ENCODE measurements at regions not wholly inside any gene's neighbourhood (a gene's known extent, or its start where the extent isn't known, plus 50 kb on each side); places are given as distances from the start of the nearest gene placed in this dataset.

DNA sequence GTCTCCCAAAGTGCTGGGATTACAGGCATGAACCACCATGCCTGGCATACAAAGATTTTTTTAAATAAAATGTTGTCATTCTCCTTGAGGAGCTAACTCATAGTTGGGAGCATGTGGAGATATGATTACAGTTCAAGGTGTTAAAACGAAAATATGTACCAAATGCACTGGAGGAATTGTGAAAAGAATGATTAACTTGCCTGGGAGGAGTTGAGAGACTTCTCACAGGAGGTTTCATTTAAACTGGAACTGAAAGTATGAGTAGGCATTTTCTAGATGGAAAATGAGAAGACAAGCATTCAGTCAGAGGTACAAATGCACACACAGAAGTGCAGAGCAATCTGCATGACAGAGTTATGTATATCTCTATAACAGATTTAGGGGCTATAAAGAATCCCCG is 126.6 kb upstream of the PDE1A start:
- Histone ChIP-seq H3K9me3 (no peaks in the 10 kb centered on the region), H3K36me3 (no peaks in the 10 kb centered on the region), H3K27ac (no peak overlapping the region), H3K4me3 (no peak overlapping the region), H3K27me3 (replicated peaks; ENCODE audit: insufficient read depth) (no peaks in the 10 kb centered on the region), H3K4me1 (replicated peaks) (no peaks in the 10 kb centered on the region)
- TF ChIP-seq POLR2AphosphoS5 (IDR thresholded peaks at IDR 0.05) (no peak), POLR2A (IDR thresholded peaks at IDR 0.05) (no peak)
- TF ChIP-seq, protein P1, sequence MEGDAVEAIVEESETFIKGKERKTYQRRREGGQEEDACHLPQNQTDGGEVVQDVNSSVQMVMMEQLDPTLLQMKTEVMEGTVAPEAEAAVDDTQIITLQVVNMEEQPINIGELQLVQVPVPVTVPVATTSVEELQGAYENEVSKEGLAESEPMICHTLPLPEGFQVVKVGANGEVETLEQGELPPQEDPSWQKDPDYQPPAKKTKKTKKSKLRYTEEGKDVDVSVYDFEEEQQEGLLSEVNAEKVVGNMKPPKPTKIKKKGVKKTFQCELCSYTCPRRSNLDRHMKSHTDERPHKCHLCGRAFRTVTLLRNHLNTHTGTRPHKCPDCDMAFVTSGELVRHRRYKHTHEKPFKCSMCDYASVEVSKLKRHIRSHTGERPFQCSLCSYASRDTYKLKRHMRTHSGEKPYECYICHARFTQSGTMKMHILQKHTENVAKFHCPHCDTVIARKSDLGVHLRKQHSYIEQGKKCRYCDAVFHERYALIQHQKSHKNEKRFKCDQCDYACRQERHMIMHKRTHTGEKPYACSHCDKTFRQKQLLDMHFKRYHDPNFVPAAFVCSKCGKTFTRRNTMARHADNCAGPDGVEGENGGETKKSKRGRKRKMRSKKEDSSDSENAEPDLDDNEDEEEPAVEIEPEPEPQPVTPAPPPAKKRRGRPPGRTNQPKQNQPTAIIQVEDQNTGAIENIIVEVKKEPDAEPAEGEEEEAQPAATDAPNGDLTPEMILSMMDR (IDR thresholded peaks at IDR 0.05) = no peak
- intact Hi-C loops (cut with DNase I) = no loop called here
- DNase-seq (ENCODE audit: low spot score) = no peak
- 88% methylated on average over 2 of the region's 2 CpGs for WGBS

DNA sequence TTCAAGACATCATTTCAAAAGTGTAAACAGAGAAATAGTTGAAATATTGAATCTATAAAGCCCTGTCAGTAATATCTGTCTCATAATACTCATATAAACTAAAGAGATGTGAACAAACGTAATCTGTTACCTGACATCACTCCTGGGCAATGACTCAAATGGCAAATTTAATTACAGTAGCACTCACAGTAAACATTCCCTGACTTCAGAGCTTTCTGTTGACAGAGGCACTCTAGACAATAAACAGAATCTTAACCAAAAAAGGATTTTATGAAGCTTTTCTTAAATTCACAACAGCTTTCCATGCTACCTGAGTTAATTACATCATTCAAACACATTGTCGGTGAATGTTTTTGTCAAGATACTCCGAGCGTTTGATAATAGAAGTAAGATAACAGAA is 128.1 kb upstream of the PDE1A start:
- DNase-seq (ENCODE audit: low spot score) = no peak
- WGBS = 48% methylated on average over 4 of the region's 4 CpGs
- TF ChIP-seq POLR2AphosphoS5 (IDR thresholded peaks at IDR 0.05) (no peak), POLR2A (IDR thresholded peaks at IDR 0.05) (no peak)
- TF ChIP-seq, protein P1 (IDR thresholded peaks at IDR 0.05) = no peak
- no peaks in the 10 kb centered on the region for H3K9me3 ChIP-seq
- no peaks in the 10 kb centered on the region for H3K27me3 ChIP-seq (replicated peaks; ENCODE audit: insufficient read depth)
- H3K27ac ChIP-seq = no peak overlapping the region
- no peak overlapping the region for H3K4me3 ChIP-seq
- no peaks in the 10 kb centered on the region for H3K36me3 ChIP-seq
- no peaks in the 10 kb centered on the region for H3K4me1 ChIP-seq (replicated peaks)
- intact Hi-C loops (cut with DNase I) = no loop called here

- Histone ChIP-seq H3K27ac (no peak overlapping the region), H3K9me3 (no peaks in the 10 kb centered on the region), H3K36me3 (no peaks in the 10 kb centered on the region), H3K4me3 (no peak overlapping the region), H3K27me3 (replicated peaks; ENCODE audit: insufficient read depth) (no peaks in the 10 kb centered on the region), H3K4me1 (replicated peaks) (no peaks in the 10 kb centered on the region)
- TF ChIP-seq, protein P1 (IDR thresholded peaks at IDR 0.05) = no peak
- TF ChIP-seq POLR2AphosphoS5 (IDR thresholded peaks at IDR 0.05) = no peak
- TF ChIP-seq POLR2A (IDR thresholded peaks at IDR 0.05) = no peak
- 0% methylated on average over 1 of the region's 1 CpG for WGBS
- intact Hi-C loops (cut with DNase I) = no loop called here
- DNase-seq (ENCODE audit: low spot score) = no peak
These were observed 131.7 kb upstream of the PDE1A start for GRCh38 chr2:182558564-182558963.

- 76% methylated on average over 3 of the region's 3 CpGs for WGBS
- no peaks in the 10 kb centered on the region for H3K4me1 ChIP-seq (replicated peaks)
- TF ChIP-seq POLR2AphosphoS5 (IDR thresholded peaks at IDR 0.05) = no peak
- TF ChIP-seq, protein P1 (IDR thresholded peaks at IDR 0.05) = no peak
- TF ChIP-seq POLR2A (IDR thresholded peaks at IDR 0.05) = no peak
- DNase-seq (ENCODE audit: low spot score) = no peak
- no peak overlapping the region for H3K27ac ChIP-seq
- H3K9me3 ChIP-seq = no peaks in the 10 kb centered on the region
- intact Hi-C loops (cut with DNase I) = no loop called here
- no peaks in the 10 kb centered on the region for H3K36me3 ChIP-seq
- H3K27me3 ChIP-seq (replicated peaks; ENCODE audit: insufficient read depth) = no peaks in the 10 kb centered on the region
- H3K4me3 ChIP-seq = no peak overlapping the region
These were observed 132.8 kb upstream of the PDE1A start for GRCh38 chr2:182559623-182560022.

DNA sequence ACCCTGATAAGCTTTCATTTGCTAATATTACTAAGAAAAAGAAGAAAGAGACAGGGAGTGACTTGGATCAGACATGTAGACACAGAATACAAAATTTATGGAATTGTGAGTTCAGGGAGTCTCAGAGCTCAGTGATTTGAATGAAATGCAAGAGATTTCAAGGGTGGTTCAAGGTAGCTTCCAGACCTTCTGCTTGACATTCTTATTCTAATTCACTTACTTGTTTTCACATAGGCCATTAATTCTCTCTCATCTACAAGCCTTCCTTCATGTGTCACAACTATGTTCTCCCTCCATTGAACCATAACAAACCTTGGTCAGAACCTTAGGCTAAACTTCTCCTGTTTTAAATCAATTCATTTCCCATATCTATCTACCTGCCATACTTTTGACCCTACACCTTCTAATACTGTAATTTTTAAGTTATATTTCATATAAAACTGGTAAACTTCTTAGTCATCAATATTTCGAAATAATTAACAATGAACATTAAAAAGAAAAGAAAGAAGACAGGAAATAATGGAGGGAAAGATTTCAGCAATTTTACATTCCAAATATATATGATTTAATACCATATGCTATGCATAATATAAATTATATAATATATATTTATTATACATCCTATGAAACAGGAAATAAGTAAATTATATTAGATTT is 139.2 kb upstream of the PDE1A start:
- intact Hi-C loops (cut with DNase I) = no loop called here
- no peak for DNase-seq (ENCODE audit: low spot score)
- Histone ChIP-seq H3K27me3 (replicated peaks; ENCODE audit: insufficient read depth) (no peaks in the 10 kb centered on the region), H3K4me3 (no peak overlapping the region), H3K27ac (no peak overlapping the region), H3K9me3 (no peaks in the 10 kb centered on the region), H3K36me3 (no peaks in the 10 kb centered on the region), H3K4me1 (replicated peaks) (no peaks in the 10 kb centered on the region)
- 91% methylated on average over 1 of the region's 1 CpG for WGBS
- TF ChIP-seq POLR2AphosphoS5 (IDR thresholded peaks at IDR 0.05) = no peak
- TF ChIP-seq, protein P1 (IDR thresholded peaks at IDR 0.05) = no peak
- TF ChIP-seq POLR2A (IDR thresholded peaks at IDR 0.05) = no peak
